Gastrocnemius medialis (tissue), 4 donors: ENCODE measurements at regions not wholly inside any gene's neighbourhood (a gene's known extent, or its start where the extent isn't known, plus 50 kb on each side); places are given as distances from the start of the nearest gene placed in this dataset.

ENCODE experiments used
- CTCF ChIP-seq, 5 experiments: fragments of 450-650 bp in 3 of 5; fragments of 200-600 bp in 2 of 5; sonication (generic) in 2 of 5; IDR thresholded peaks in 4 of 5; conservative IDR thresholded peaks in 1 of 5; 1 replicate in 4 of 5; 2 replicates in 1 of 5; pipeline ENCODE4 v1.5.1; 2016 to 2019; ENCODE audit warnings: antibody characterized with exemption in 5 of 5, mild to moderate bottlenecking in 3 of 5, moderate library complexity in 3 of 5
- POLR2A ChIP-seq, 2 donors: fragments of 450-650 bp; IDR thresholded peaks; one replicate each; pipeline ENCODE4 v1.6.1; 2017; ENCODE audit warnings: antibody characterized with exemption in 2 of 2, mild to moderate bottlenecking in 2 of 2, moderate library complexity in 2 of 2

DNA sequence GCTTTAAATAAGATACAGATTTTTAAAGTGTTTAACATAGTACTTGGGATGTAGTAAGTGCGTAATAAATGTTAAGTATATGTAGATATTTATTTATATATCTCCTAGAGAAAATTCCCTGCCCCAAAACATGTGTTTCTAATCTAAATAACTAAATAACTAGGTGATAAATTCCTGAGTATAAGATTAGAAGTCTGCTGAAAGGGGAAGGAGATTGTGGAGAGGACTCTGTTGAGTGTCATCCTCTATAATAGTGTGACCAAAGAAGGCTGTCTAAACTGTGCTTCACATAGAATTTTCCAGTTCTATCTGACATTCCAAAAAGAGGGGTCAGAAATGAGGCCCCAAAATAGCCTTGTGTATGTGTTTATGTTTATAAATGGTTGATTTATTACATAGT is 590.5 kb upstream of the ADAMTS5 start:
- TF ChIP-seq CTCF (IDR thresholded peaks at IDR 0.05 in 4 of 5, conservative IDR thresholded peaks at IDR 0.05 in 1 of 5) = no peak
- TF ChIP-seq POLR2A (IDR thresholded peaks at IDR 0.05) = no peak
